Ishikawa (cell line): ENCODE measurements at regions not wholly inside any gene's neighbourhood (a gene's known extent, or its start where the extent isn't known, plus 50 kb on each side); places are given as distances from the start of the nearest gene placed in this dataset.

Experiments
- CEBPB ChIP-seq: IDR thresholded peaks from 2 replicates; pipeline ENCODE4 v1.6.1; 2012
- CREB1 ChIP-seq: IDR thresholded peaks from 2 replicates; pipeline ENCODE4 v1.6.1; 2012; ENCODE audit warnings: low read depth
- EGR1 ChIP-seq: IDR thresholded peaks from 2 replicates; pipeline ENCODE4 v1.6.1; 2012
- EP300 ChIP-seq: IDR thresholded peaks from 2 replicates; pipeline ENCODE4 v1.6.1; 2012; ENCODE audit warnings: borderline replicate concordance
- FOXM1 ChIP-seq: IDR thresholded peaks from 2 replicates; pipeline ENCODE4 v1.6.1; 2012; ENCODE audit warnings: low read depth, borderline replicate concordance
- NFIC ChIP-seq: IDR thresholded peaks from 2 replicates; pipeline ENCODE4 v1.6.1; 2012
- RAD21 ChIP-seq: IDR thresholded peaks from 2 replicates; pipeline ENCODE4 v1.6.1; 2012; ENCODE audit warnings: low read depth
- REST ChIP-seq: IDR thresholded peaks from 2 replicates; pipeline ENCODE4 v1.6.1; 2012; ENCODE audit warnings: low read depth, mild to moderate bottlenecking
- TAF1 ChIP-seq: IDR thresholded peaks from 2 replicates; pipeline ENCODE4 v1.6.1; 2012; ENCODE audit warnings: low read depth, mild to moderate bottlenecking
- TCF12 ChIP-seq: IDR thresholded peaks from 2 replicates; pipeline ENCODE4 v1.6.1; 2012; ENCODE audit warnings: low read depth
- TEAD4 ChIP-seq: IDR thresholded peaks from 2 replicates; pipeline ENCODE4 v1.6.1; 2012
- YY1 ChIP-seq: IDR thresholded peaks from 2 replicates; pipeline ENCODE4 v1.6.1; 2012; ENCODE audit warnings: low read depth
- ZBTB7A ChIP-seq: IDR thresholded peaks from 2 replicates; pipeline ENCODE4 v1.6.1; 2012; ENCODE audit warnings: low read depth
- TF ChIP-seq, protein P1 (sequence below): IDR thresholded peaks from 2 replicates; pipeline ENCODE4 v1.6.1; 2012
- TF ChIP-seq, protein P2 (sequence below): IDR thresholded peaks from 2 replicates; pipeline ENCODE4 v1.6.1; 2012

- TF ChIP-seq, protein P1, sequence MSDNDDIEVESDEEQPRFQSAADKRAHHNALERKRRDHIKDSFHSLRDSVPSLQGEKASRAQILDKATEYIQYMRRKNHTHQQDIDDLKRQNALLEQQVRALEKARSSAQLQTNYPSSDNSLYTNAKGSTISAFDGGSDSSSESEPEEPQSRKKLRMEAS: no peak
- TF ChIP-seq TCF12 (no peak), YY1 (no peak), TEAD4 (no peak), CREB1 (no peak), TAF1 (no peak), EP300 (no peak), RAD21 (no peak), NFIC (no peak), ZBTB7A (no peak), EGR1 (no peak), FOXM1 (no peak), CEBPB (no peak)
- TF ChIP-seq, protein P2, sequence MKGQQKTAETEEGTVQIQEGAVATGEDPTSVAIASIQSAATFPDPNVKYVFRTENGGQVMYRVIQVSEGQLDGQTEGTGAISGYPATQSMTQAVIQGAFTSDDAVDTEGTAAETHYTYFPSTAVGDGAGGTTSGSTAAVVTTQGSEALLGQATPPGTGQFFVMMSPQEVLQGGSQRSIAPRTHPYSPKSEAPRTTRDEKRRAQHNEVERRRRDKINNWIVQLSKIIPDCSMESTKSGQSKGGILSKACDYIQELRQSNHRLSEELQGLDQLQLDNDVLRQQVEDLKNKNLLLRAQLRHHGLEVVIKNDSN: no peak
Measured at GRCh38 chr9:108234811-108235210, 621.0 kb downstream of the ACTL7B start.

- no peak for TF ChIP-seq ZBTB7A
Measured at GRCh38 chr9:108225149-108225800, 630.5 kb downstream of the ACTL7B start.

DNA sequence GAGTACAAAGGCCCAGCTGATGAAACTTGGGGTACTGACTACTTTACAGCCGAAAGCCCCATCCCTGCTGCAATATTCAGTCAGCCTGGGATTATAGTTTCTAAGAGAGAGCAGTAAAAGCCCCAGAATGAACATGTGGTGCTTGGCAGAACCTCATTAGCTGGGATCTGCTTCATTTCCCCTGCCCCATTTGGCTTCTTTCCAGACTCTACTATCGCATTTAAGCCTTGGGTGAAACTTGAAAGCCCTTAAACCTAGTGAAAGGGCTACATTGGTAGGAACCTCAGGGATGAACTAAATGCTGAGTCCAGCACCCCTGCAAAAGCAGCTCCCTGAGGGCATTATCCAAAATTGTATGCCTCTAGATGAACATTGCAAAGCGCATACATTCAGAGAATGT is 631.1 kb downstream of the ACTL7B start:
- TF ChIP-seq TCF12: no peak
- no peak for TF ChIP-seq YY1
- TF ChIP-seq EP300: no peak
- TF ChIP-seq FOXM1: no peak
- TF ChIP-seq, protein P1: no peak
- no peak for TF ChIP-seq NFIC
- TF ChIP-seq CEBPB: no peak
- TF ChIP-seq REST: no peak

- no peak for TF ChIP-seq YY1
- no peak for TF ChIP-seq TEAD4
- TF ChIP-seq TAF1: no peak
- TF ChIP-seq EP300: no peak
Measured at GRCh38 chr9:108219664-108220063, 636.1 kb downstream of the ACTL7B start.

- no peak for TF ChIP-seq ZBTB7A
Measured at GRCh38 chr9:108217431-108218349, 638.1 kb downstream of the ACTL7B start.

- TF ChIP-seq YY1: no peak
Measured at GRCh38 chr9:108213511-108213910, 642.3 kb downstream of the ACTL7B start.

DNA sequence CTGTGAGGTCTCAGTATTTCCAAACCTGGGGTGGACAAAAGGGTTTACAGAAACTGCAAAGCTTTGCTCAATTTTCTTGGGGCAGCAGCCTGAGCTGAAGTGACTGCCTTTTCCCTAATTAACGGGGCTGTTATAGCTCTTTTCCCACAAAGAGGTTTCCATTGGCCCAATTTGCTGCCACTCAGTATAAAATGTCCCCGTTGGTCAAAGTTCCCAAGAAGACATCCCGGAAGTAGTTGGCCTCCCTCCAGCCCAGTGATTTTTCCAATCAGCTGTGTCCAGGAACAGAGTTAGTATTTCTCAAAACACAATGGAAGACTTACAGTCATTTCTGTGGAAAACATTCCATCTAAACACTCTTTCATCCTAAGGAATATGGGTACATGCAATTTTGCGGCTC is 643.6 kb downstream of the ACTL7B start:
- TF ChIP-seq, protein P1: no peak

DNA sequence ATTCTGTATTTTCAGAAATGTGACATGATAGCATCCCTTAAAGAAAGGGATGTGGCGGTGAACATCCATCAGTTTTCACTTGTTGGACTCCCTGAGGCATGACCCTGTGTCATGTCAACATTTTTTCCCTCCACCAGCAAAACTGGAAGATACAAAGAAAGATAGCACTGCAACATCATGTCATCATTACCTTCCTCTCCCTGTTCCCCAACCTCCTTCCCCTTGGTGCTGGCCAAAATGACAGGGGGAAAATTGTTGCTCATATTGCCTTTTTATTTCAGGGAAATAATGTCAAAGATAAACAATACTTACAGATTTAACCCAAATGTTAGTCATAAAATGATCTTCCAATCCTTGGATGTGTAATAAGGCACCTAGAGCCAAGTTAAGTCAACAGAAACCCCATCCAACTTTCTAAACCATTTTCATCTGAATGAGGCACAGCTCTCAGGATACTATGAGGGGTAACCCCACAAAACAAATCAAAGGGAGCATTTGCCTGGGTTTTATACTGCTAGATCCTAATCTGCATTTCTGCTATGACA is 644.3 kb downstream of the ACTL7B start:
- TF ChIP-seq CREB1: no peak

- TF ChIP-seq TCF12: no peak
- TF ChIP-seq NFIC: no peak
- TF ChIP-seq CEBPB: no peak
- no peak for TF ChIP-seq REST
- TF ChIP-seq TEAD4: no peak
- TF ChIP-seq, protein P1: no peak
- no peak for TF ChIP-seq RAD21
- TF ChIP-seq FOXM1: no peak
- no peak for TF ChIP-seq EGR1
- no peak for TF ChIP-seq CREB1
- TF ChIP-seq, protein P2: no peak
- TF ChIP-seq YY1: no peak
- TF ChIP-seq ZBTB7A: no peak
Measured at GRCh38 chr9:108209132-108209685, 646.6 kb downstream of the ACTL7B start.
